T-cell (primary cell): ENCODE measurements at regions not wholly inside any gene's neighbourhood (a gene's known extent, or its start where the extent isn't known, plus 50 kb on each side); places are given as distances from the start of the nearest gene placed in this dataset.

ENCODE experiments used
- ATAC-seq, 4 experiments: fragments of 200-7000 bp in 3 of 4; fragments of 150-1000 bp in 1 of 4; cut with Tn5 transposase; replicated peaks in 1 of 4; 1 replicate in 3 of 4; 2 replicates in 1 of 4; pipeline ENCODE4 v1.10.0; 2021; ENCODE audit warnings: moderate library complexity in 3 of 4, mild to moderate bottlenecking in 2 of 4, moderate number of reproducible peaks in 1 of 4
- CTCF ChIA-PET, 2 donors: fragments of 300-600 bp; sonication (Branson Sonifier 250); formaldehyde crosslinking; loops; one replicate each; lab custom pipeline; 2022; ENCODE audit warnings: antibody characterized with exemption in 2 of 2; lab: Charles Lee
- POLR2A ChIA-PET, 2 donors: fragments of 300-600 bp; sonication (Branson Sonifier 250); formaldehyde crosslinking; loops; one replicate each; lab custom pipeline; 2022; ENCODE audit warnings: antibody characterized with exemption in 2 of 2; lab: Charles Lee
- DNase-seq, 35 experiments: peaks; one replicate each; pipeline versions ENCODE4 v3.0.0 to v3.0.0-alpha.2; 2013 to 2023
- H3K27ac ChIP-seq: one replicate; pipeline ENCODE4 v1.5.1; 2013; ENCODE audit warnings: low read length
- H3K27me3 ChIP-seq, 2 experiments: replicated peaks in 1 of 2; 1 replicate in 1 of 2; 2 replicates in 1 of 2; pipeline versions ENCODE4 v1.6.1 to v1.7.0; 2013; ENCODE audit warnings: low read length in 1 of 2, mixed read lengths in 1 of 2; ENCODE audit not compliant: control insufficient read depth in 2 of 2, insufficient read depth in 2 of 2; ENCODE audit errors: extremely low read depth in 1 of 2
- H3K36me3 ChIP-seq, 2 donors: 1 replicate in 1 of 2; 2 replicates in 1 of 2; pipeline versions ENCODE4 v1.6.1 to v1.7.0; 2013; ENCODE audit warnings: low read length in 1 of 2; ENCODE audit not compliant: control insufficient read depth in 2 of 2, insufficient read depth in 1 of 2; ENCODE audit errors: extremely low read depth in 1 of 2
- H3K4me1 ChIP-seq, 2 experiments: 1 replicate in 1 of 2; 2 replicates in 1 of 2; pipeline versions ENCODE4 v1.6.1 to v1.7.0; 2013; ENCODE audit warnings: low read length in 2 of 2, mixed read lengths in 1 of 2; ENCODE audit not compliant: insufficient read depth in 2 of 2, control insufficient read depth in 1 of 2; ENCODE audit errors: extremely low read depth in 1 of 2
- H3K4me3 ChIP-seq, 2 donors: 1 replicate in 1 of 2; 2 replicates in 1 of 2; pipeline versions ENCODE4 v1.5.1 to v1.7.0; 2013; ENCODE audit warnings: mild to moderate bottlenecking in 2 of 2, low read length in 1 of 2, moderate library complexity in 1 of 2; ENCODE audit not compliant: control insufficient read depth in 1 of 2; ENCODE audit errors: extremely low read depth in 1 of 2
- H3K9me3 ChIP-seq: 2 replicates; pipeline ENCODE4 v1.7.0; 2013
- H3K27ac Mint-ChIP-seq, 2 donors: one replicate each; pipeline ENCODE4 v1.8.0; 2020 to 2021; ENCODE audit warnings: mild to moderate bottlenecking in 2 of 2, mixed read lengths in 2 of 2
- H3K27me3 Mint-ChIP-seq, 2 donors: one replicate each; pipeline ENCODE4 v1.8.0; 2021 to 2022; ENCODE audit warnings: mixed read lengths in 2 of 2
- H3K36me3 Mint-ChIP-seq: one replicate; pipeline ENCODE4 v1.8.0; 2021; ENCODE audit warnings: mixed read lengths
- H3K4me1 Mint-ChIP-seq, 3 donors: one replicate each; pipeline ENCODE4 v1.8.0; 2020 to 2022; ENCODE audit warnings: mixed read lengths in 3 of 3, mild to moderate bottlenecking in 1 of 3
- H3K4me3 Mint-ChIP-seq, 3 donors: one replicate each; pipeline ENCODE4 v1.8.0; 2020 to 2022; ENCODE audit warnings: mild to moderate bottlenecking in 3 of 3, mixed read lengths in 3 of 3, moderate library complexity in 3 of 3
- H3K9me3 Mint-ChIP-seq, 3 donors: one replicate each; pipeline ENCODE4 v1.8.0; 2020 to 2022; ENCODE audit warnings: mixed read lengths in 3 of 3
- WGBS: methylation state at CpG from one replicate; pipeline ENCODE4 v1.1.5; 2013; ENCODE audit warnings: missing lambda C conversion rate; ENCODE audit not compliant: insufficient coverage; 5-methylcytosine and 5-hydroxymethylcytosine counted together

DNA sequence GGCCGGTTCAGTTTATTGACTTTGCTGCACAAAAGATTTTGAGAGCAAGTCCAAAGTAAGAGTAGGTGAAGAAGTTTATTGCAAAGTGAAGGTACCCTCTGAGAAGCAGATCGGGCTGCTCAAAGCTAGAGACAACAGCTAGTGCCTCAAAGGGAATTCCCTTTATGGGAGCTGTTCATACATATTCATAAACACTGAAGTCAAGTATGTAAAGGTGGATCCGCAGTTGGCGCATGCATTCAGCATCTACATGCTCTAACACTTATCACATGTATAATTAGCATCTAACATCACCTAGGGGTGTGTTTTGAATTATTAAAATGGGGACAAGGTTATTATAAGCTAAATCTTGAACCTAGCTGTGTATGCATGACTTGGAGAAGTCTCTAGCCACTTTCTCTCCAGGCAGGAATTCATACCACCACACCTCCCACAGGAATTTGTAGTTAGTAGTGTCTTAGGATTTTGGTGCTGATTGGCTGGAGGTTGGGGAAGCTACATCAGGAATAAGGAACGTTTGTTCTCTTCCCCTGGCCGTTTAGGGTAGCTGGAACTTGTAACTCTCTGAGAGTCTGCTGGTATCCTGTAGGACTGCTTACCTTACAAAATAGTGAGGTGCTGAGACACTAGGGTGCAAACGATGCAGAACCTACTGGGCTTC lies 1633.9 kb downstream of the GRIK2 start:
- H3K4me1 ChIP-seq: no peaks in the 10 kb centered on the region
- Mint-ChIP-seq H3K27ac (no peak overlapping the region), H3K4me3 (no peak overlapping the region), H3K36me3 (no peaks in the 10 kb centered on the region), H3K27me3 (no peaks in the 10 kb centered on the region), H3K9me3 (peaks cover 0 to 4% (median 0%) of the 10 kb centered on the region in 3 donors), H3K4me1 (no peaks in the 10 kb centered on the region)
- H3K27me3 ChIP-seq: no peaks in the 10 kb centered on the region
- no peak overlapping the region for H3K27ac ChIP-seq
- ChIA-PET CTCF (no interaction called here), POLR2A (no interaction called here)
- WGBS: no CpG with 5 or more reads among the region's 7 CpGs
- DNase-seq (no peak), ATAC-seq (no peak)
- no peaks in the 10 kb centered on the region for H3K36me3 ChIP-seq
- no peaks in the 10 kb centered on the region for H3K9me3 ChIP-seq
- H3K4me3 ChIP-seq: no peak overlapping the region

DNA sequence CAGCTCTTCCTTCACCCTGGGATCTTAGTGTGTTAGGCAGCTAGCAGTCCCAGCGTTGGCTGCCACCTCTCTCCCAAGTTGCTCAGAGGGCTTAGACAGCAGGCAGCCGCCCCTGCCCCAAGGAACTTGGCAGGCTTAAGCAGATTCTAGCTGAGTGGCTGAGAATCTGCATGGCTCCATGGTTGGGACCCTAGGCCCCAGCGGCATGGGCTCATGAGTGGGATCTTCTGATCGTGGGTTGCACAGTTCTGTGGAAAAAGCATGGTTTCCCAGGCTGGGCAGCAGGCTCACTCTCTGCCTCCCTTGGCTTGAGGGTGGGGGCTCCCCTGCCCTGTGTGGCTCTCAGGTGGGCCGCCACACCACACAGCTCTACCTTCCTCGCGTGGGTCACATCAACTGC lies 1624.9 kb downstream of the GRIK2 start:
- no peak for ATAC-seq
- Mint-ChIP-seq H3K4me1 (no peaks in the 10 kb centered on the region), H3K9me3 (peaks cover 0 to 9% (median 0%) of the 10 kb centered on the region in 3 donors), H3K36me3 (no peaks in the 10 kb centered on the region), H3K4me3 (no peak overlapping the region), H3K27ac (no peak overlapping the region), H3K27me3 (no peaks in the 10 kb centered on the region)
- WGBS: 85% methylated on average over 7 of the region's 7 CpGs
- H3K27ac ChIP-seq: no peak overlapping the region
- no peaks in the 10 kb centered on the region for H3K9me3 ChIP-seq
- ChIA-PET CTCF (no interaction called here), POLR2A (no interaction called here)
- no peaks in the 10 kb centered on the region for H3K36me3 ChIP-seq
- no peak for DNase-seq
- H3K27me3 ChIP-seq: no peaks in the 10 kb centered on the region
- H3K4me1 ChIP-seq: no peaks in the 10 kb centered on the region
- no peak overlapping the region for H3K4me3 ChIP-seq

DNA sequence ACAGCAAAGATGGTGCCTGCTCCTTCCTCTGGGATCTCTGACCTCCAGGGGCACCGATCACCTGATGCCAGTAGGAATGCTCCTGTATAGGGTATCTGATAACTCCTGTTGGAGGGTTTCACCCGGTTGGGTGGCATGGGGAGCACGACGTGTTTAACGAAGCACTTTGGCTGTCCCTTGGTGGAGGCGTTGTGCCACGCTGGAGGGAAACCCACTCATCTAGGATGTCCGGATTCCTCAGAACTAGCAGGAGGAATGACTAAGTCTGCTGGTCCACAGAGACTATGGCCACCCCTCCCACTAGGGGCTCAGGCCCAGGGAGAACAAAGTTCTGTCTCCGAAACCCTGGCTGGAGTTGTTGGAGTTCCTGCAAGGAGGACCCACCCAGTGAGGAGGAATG lies 1624.4 kb downstream of the GRIK2 start:
- Mint-ChIP-seq H3K36me3 (no peaks in the 10 kb centered on the region), H3K27ac (no peak overlapping the region), H3K4me3 (no peak overlapping the region), H3K9me3 (peaks cover under 1 to 11% (median 2%) of the 10 kb centered on the region in 3 donors), H3K27me3 (no peaks in the 10 kb centered on the region), H3K4me1 (no peaks in the 10 kb centered on the region)
- Histone ChIP-seq H3K4me3 (no peak overlapping the region), H3K9me3 (no peaks in the 10 kb centered on the region), H3K27ac (no peak overlapping the region), H3K27me3 (no peaks in the 10 kb centered on the region), H3K4me1 (no peaks in the 10 kb centered on the region), H3K36me3 (no peaks in the 10 kb centered on the region)
- no peak for DNase-seq
- ChIA-PET POLR2A (no interaction called here), CTCF (no interaction called here)
- 90% methylated on average over 7 of the region's 9 CpGs for WGBS
- ATAC-seq: no peak

GRCh38 chr6:103011605-103012004 lies 1618.1 kb downstream of the GRIK2 start:
- ATAC-seq: no peak
- no peaks in the 10 kb centered on the region for H3K27me3 Mint-ChIP-seq
- H3K36me3 ChIP-seq: no peaks in the 10 kb centered on the region
- POLR2A ChIA-PET: no interaction called here
- H3K36me3 Mint-ChIP-seq: no peaks in the 10 kb centered on the region
- H3K4me1 Mint-ChIP-seq: no peaks in the 10 kb centered on the region
- H3K9me3 Mint-ChIP-seq: peaks cover 15 to 22% (median 15%) of the 10 kb centered on the region in 3 donors
- no peak overlapping the region for H3K4me3 Mint-ChIP-seq
- DNase-seq: no peak
- no peaks in the 10 kb centered on the region for H3K27me3 ChIP-seq
- no peaks in the 10 kb centered on the region for H3K4me1 ChIP-seq
- H3K4me3 ChIP-seq: no peak overlapping the region
- no peak overlapping the region for H3K27ac Mint-ChIP-seq
- WGBS: 33% methylated on average over 1 of the region's 2 CpGs
- H3K9me3 ChIP-seq: no peaks in the 10 kb centered on the region
- H3K27ac ChIP-seq: no peak overlapping the region
- CTCF ChIA-PET: no interaction called here

DNA sequence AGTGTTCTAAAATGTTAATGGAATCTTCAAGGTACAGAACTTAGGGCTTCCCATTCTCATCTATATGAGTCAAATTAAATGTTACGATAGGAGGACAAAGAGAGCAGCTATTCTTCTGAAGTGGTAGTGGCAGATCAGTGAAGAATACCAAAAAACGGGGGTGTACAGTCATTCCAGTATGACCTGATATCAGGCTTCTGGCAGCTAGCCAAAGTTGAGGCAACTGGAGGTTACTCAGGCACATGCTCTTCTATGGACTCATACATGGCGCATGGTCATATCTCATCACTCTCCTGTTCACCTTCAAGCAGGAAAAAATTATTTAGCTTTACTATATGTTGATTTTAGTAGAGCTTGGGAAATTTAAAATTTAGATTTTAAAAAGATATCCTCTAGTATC lies 1608.8 kb downstream of the GRIK2 start:
- 78% methylated on average over 1 of the region's 3 CpGs for WGBS
- Mint-ChIP-seq H3K4me1 (no peaks in the 10 kb centered on the region), H3K4me3 (no peak overlapping the region), H3K27me3 (no peaks in the 10 kb centered on the region), H3K36me3 (no peaks in the 10 kb centered on the region), H3K27ac (no peak overlapping the region), H3K9me3 (peaks cover 9 to 22% (median 13%) of the 10 kb centered on the region in 3 donors)
- Histone ChIP-seq H3K4me3 (no peak overlapping the region), H3K27me3 (no peaks in the 10 kb centered on the region), H3K4me1 (no peaks in the 10 kb centered on the region), H3K9me3 (no peaks in the 10 kb centered on the region), H3K27ac (no peak overlapping the region), H3K36me3 (no peaks in the 10 kb centered on the region)
- DNase-seq: no peak
- no peak for ATAC-seq
- ChIA-PET CTCF (no interaction called here), POLR2A (no interaction called here)

DNA sequence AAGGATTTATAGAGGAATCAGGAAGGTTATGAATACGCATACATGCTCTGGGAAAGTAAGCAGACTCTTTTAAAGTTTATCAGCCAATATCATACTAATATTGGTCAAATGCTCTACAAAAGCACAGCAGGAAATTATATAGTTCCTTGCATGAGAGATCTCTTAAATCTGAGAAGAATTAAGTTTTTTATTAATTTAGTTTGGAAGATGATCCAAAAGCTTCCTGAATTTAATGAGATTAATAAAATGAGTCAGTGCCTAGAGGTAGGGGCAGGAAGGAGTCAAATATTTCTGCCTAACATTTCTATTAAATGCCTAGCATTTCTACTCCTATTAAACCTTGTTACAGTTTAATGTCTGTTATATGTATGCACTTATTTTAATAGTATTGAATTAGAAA lies 1608.2 kb downstream of the GRIK2 start:
- no peak for ATAC-seq
- Histone ChIP-seq H3K27ac (no peak overlapping the region), H3K27me3 (no peaks in the 10 kb centered on the region), H3K4me1 (no peaks in the 10 kb centered on the region), H3K9me3 (no peaks in the 10 kb centered on the region), H3K36me3 (no peaks in the 10 kb centered on the region), H3K4me3 (no peak overlapping the region)
- no peak overlapping the region for H3K27ac Mint-ChIP-seq
- CTCF ChIA-PET: no interaction called here
- H3K27me3 Mint-ChIP-seq: no peaks in the 10 kb centered on the region
- H3K36me3 Mint-ChIP-seq: no peaks in the 10 kb centered on the region
- no peak overlapping the region for H3K4me3 Mint-ChIP-seq
- no CpG with 5 or more reads among the region's 1 CpG for WGBS
- POLR2A ChIA-PET: no interaction called here
- peaks cover 9 to 16% (median 13%) of the 10 kb centered on the region in 3 donors for H3K9me3 Mint-ChIP-seq
- no peaks in the 10 kb centered on the region for H3K4me1 Mint-ChIP-seq
- DNase-seq: no peak

DNA sequence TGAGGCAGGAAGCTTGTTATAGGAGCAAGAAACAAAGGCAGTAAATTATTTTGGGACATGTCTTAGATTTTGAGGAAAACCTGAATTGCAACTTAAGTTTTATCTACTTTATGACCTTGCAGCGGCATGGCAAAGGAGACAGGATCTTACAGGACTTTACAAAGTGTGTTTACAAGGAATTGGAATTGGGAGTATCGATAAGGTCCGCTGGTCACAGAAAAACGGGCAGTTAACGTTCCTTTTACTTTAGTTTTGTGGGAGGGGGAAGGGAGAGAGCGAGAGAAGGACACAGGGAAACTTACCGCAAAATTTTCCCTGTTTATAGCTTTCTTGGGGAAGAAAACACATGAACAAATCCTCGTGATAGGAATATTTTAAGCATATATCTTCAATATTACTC lies 1607.2 kb downstream of the GRIK2 start:
- ATAC-seq (no peak), DNase-seq (no peak)
- Histone ChIP-seq H3K27me3 (no peaks in the 10 kb centered on the region), H3K9me3 (no peaks in the 10 kb centered on the region), H3K27ac (no peak overlapping the region), H3K36me3 (no peaks in the 10 kb centered on the region), H3K4me3 (no peak overlapping the region), H3K4me1 (no peaks in the 10 kb centered on the region)
- CTCF ChIA-PET: no interaction called here
- Mint-ChIP-seq H3K4me1 (no peaks in the 10 kb centered on the region), H3K36me3 (no peaks in the 10 kb centered on the region), H3K27ac (no peak overlapping the region), H3K9me3 (peaks cover 9 to 12% (median 10%) of the 10 kb centered on the region in 3 donors), H3K4me3 (no peak overlapping the region), H3K27me3 (no peaks in the 10 kb centered on the region)
- POLR2A ChIA-PET: no interaction called here
- WGBS: no CpG with 5 or more reads among the region's 8 CpGs
